Activated naive CD4-positive, alpha-beta T cell treated with anti-CD3 and anti-CD28 coated beads, Interleukin-2, amount 10 ng/mL, durations not matched to agents 7 days and 5 days (primary cell): ENCODE measurements at regions not wholly inside any gene's neighbourhood (a gene's known extent, or its start where the extent isn't known, plus 50 kb on each side); places are given as distances from the start of the nearest gene placed in this dataset.

ENCODE experiments used
- CTCF ChIA-PET: fragments of 350-600 bp; sonication (Branson Sonifier 250); formaldehyde crosslinking; loops from one replicate; lab custom pipeline; 2021; ENCODE audit warnings: antibody characterized with exemption; lab: Charles Lee
- DNase-seq: peaks from one replicate; pipeline ENCODE4 v3.0.0-alpha.2; 2020
- H3K27ac Mint-ChIP-seq: one replicate; pipeline ENCODE4 v1.8.0; 2021; ENCODE audit warnings: mild to moderate bottlenecking, moderate library complexity, mixed read lengths
- H3K27me3 Mint-ChIP-seq: one replicate; pipeline ENCODE4 v1.8.0; 2021; ENCODE audit warnings: mild to moderate bottlenecking, mixed read lengths
- H3K36me3 Mint-ChIP-seq: one replicate; pipeline ENCODE4 v1.8.0; 2021; ENCODE audit warnings: mixed read lengths
- H3K4me1 Mint-ChIP-seq: one replicate; pipeline ENCODE4 v1.8.0; 2021; ENCODE audit warnings: mixed read lengths
- H3K4me3 Mint-ChIP-seq: one replicate; pipeline ENCODE4 v1.8.0; 2021; ENCODE audit warnings: mild to moderate bottlenecking, moderate library complexity, mixed read lengths
- H3K9me3 Mint-ChIP-seq: one replicate; pipeline ENCODE4 v1.8.0; 2021; ENCODE audit warnings: mixed read lengths

GRCh38 chr14:27067961-27068360 is 470.1 kb upstream of the NOVA1 start:
- Mint-ChIP-seq H3K4me1 (no peaks in the 10 kb centered on the region), H3K27me3 (no peaks in the 10 kb centered on the region), H3K27ac (no peak overlapping the region), H3K4me3 (no peak overlapping the region), H3K36me3 (no peaks in the 10 kb centered on the region), H3K9me3 (peaks cover 18% of the 10 kb centered on the region)
- CTCF ChIA-PET: no interaction called here
- DNase-seq: no peak

DNA sequence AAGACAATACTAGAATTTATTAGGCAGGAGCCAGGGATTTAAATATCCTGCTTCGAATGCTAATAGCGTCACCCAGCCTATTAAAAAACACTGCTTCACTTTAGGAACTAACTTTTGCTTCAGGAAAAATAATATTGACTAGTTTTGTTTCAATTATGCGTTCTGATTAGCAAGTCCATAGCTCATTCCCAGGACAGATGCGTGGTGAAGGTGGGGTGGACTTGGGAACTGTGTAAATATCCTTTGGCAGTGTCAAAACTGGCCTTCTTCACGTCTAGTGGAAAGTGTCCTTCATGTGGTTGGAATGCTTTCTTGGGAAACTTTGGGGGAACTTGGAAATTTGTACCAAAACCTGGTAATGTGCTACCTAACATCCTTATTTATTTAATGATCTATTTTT is 474.8 kb upstream of the NOVA1 start:
- H3K4me1 Mint-ChIP-seq: no peaks in the 10 kb centered on the region
- no peak for DNase-seq
- no peak overlapping the region for H3K4me3 Mint-ChIP-seq
- no peak overlapping the region for H3K27ac Mint-ChIP-seq
- H3K27me3 Mint-ChIP-seq: no peaks in the 10 kb centered on the region
- CTCF ChIA-PET: no interaction called here
- peaks cover 13% of the 10 kb centered on the region for H3K9me3 Mint-ChIP-seq
- no peaks in the 10 kb centered on the region for H3K36me3 Mint-ChIP-seq

DNA sequence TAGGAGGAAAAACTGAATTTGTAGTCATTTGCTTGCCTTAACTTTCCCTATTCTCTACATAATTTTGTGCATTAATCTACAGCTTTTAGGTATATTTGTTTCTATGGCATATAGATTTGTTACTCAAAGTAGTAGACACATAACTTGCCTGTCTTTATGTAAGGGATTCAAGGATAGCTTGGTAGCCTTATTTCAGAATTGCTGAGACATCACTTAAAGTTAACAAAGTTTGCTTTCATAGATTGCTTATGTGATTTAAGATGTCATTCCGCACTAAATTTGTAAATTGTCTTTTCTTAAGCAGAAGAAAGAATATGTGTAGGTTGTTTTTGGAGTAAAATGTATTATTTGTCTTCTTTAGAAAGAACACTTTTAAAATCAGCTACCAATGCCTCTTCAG is 477.7 kb upstream of the NOVA1 start:
- Mint-ChIP-seq H3K27me3 (no peaks in the 10 kb centered on the region), H3K4me1 (no peaks in the 10 kb centered on the region), H3K27ac (no peak overlapping the region), H3K36me3 (no peaks in the 10 kb centered on the region), H3K4me3 (no peak overlapping the region), H3K9me3 (peaks cover 16% of the 10 kb centered on the region)
- CTCF ChIA-PET: no interaction called here
- DNase-seq: no peak

- H3K36me3 Mint-ChIP-seq: no peaks in the 10 kb centered on the region
- no peak for DNase-seq
- H3K4me3 Mint-ChIP-seq: no peak overlapping the region
- H3K27ac Mint-ChIP-seq: no peak overlapping the region
- H3K27me3 Mint-ChIP-seq: no peaks in the 10 kb centered on the region
- no peaks in the 10 kb centered on the region for H3K4me1 Mint-ChIP-seq
- CTCF ChIA-PET: no interaction called here
- peaks cover 15% of the 10 kb centered on the region for H3K9me3 Mint-ChIP-seq
Measured at GRCh38 chr14:27077214-27077613, 479.4 kb upstream of the NOVA1 start.

DNA sequence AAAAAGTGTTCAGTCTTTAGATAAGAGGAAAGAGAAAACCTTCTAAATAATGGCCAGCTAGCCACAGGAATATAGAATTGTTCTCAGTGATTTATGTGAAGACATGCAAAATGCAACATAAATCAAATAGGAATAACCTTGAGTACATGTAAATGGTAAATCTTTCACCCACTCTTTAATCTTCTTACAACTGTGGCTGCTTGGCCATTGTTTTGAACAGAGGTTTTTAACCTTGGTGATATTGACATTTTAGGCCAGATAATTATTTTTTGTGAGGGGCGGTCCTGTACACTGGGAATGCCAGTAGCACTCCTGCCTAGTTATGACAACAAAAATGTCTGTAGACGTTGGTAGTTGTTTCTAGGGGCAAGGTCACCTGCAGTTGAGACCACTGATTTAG is 479.9 kb upstream of the NOVA1 start:
- no peak for DNase-seq
- Mint-ChIP-seq H3K36me3 (no peaks in the 10 kb centered on the region), H3K4me1 (no peaks in the 10 kb centered on the region), H3K9me3 (peaks cover 15% of the 10 kb centered on the region), H3K27ac (no peak overlapping the region), H3K4me3 (no peak overlapping the region), H3K27me3 (no peaks in the 10 kb centered on the region)
- CTCF ChIA-PET: no interaction called here

- H3K36me3 Mint-ChIP-seq: no peaks in the 10 kb centered on the region
- H3K4me3 Mint-ChIP-seq: no peak overlapping the region
- DNase-seq: no peak
- no peak overlapping the region for H3K27ac Mint-ChIP-seq
- H3K9me3 Mint-ChIP-seq: peaks cover 18% of the 10 kb centered on the region
- H3K27me3 Mint-ChIP-seq: no peaks in the 10 kb centered on the region
- no peaks in the 10 kb centered on the region for H3K4me1 Mint-ChIP-seq
- CTCF ChIA-PET: no interaction called here
Measured at GRCh38 chr14:27078191-27078590, 480.4 kb upstream of the NOVA1 start.

DNA sequence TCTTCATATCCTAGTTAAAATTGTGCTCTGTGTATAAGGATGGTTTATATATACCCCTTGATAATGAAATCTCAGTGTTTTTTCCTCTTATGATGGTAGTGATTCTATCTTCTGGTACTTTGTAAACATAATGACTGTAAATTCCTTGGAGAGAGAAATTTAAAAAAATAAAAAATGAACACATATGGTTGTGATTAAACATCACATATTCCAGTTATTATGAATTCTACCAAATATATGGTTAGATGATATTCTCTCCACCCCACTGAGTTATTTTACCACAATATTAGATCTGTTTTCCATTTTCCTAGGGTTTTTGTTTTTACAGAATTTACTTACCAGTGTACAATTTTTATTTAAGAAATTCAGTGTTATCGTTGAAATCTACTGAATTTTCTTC is 481.9 kb upstream of the NOVA1 start:
- CTCF ChIA-PET: no interaction called here
- H3K9me3 Mint-ChIP-seq: peaks cover 14% of the 10 kb centered on the region
- no peak for DNase-seq
- no peaks in the 10 kb centered on the region for H3K36me3 Mint-ChIP-seq
- H3K4me3 Mint-ChIP-seq: no peak overlapping the region
- H3K4me1 Mint-ChIP-seq: no peaks in the 10 kb centered on the region
- H3K27me3 Mint-ChIP-seq: no peaks in the 10 kb centered on the region
- no peak overlapping the region for H3K27ac Mint-ChIP-seq

DNA sequence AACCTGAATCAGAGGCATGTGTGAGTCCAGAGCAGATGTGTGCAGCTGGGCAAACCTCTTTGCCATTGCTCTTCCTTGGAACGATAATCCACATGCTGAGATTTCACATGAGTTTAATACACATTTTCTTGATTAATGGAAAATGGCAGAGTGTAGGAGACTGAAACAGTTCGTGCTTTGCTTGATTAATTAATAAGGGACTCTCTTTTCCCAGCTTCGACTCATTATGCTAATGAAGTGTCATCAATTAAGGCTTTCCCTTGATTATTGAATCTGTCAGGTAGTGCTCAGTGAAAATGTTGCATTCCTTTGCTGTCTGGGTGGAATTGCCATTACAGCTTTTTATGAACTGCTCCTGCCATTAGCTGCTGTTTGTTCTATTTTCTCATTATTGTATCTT is 487.7 kb upstream of the NOVA1 start:
- Mint-ChIP-seq H3K4me1 (no peaks in the 10 kb centered on the region), H3K4me3 (no peak overlapping the region), H3K9me3 (peaks cover 3% of the 10 kb centered on the region), H3K27me3 (no peaks in the 10 kb centered on the region), H3K27ac (no peak overlapping the region), H3K36me3 (no peaks in the 10 kb centered on the region)
- CTCF ChIA-PET: no interaction called here
- no peak for DNase-seq

DNA sequence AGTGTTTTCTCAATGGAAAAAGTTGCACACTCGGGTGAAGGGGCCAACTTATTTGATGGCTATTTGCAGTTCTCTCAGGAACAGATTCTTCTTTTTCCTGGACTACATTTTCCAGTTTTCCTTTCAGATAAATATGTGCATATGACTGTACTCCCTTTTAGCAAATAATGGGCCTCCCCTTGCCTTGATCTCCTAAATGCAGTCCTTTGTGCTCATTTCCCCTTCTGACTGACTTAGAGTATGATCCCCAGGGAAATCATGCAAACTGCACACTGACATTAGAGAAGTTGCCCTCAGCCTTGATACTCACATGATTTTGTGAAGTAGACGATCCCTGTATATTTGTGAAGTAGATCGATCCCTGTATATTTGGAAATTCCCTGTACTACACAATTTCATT is 492.9 kb upstream of the NOVA1 start:
- Mint-ChIP-seq H3K27me3 (no peaks in the 10 kb centered on the region), H3K27ac (no peak overlapping the region), H3K9me3 (peaks cover 9% of the 10 kb centered on the region), H3K4me1 (no peaks in the 10 kb centered on the region), H3K4me3 (no peak overlapping the region), H3K36me3 (no peaks in the 10 kb centered on the region)
- CTCF ChIA-PET: no interaction called here
- DNase-seq: no peak

GRCh38 chr14:27091973-27092372 is 494.1 kb upstream of the NOVA1 start:
- Mint-ChIP-seq H3K4me3 (no peak overlapping the region), H3K36me3 (no peaks in the 10 kb centered on the region), H3K9me3 (peaks cover 10% of the 10 kb centered on the region), H3K27ac (no peak overlapping the region), H3K4me1 (no peaks in the 10 kb centered on the region), H3K27me3 (no peaks in the 10 kb centered on the region)
- no peak for DNase-seq
- CTCF ChIA-PET: no interaction called here

- H3K9me3 Mint-ChIP-seq: peaks cover 26% of the 10 kb centered on the region
- H3K27me3 Mint-ChIP-seq: no peaks in the 10 kb centered on the region
- no peak overlapping the region for H3K4me3 Mint-ChIP-seq
- H3K36me3 Mint-ChIP-seq: no peaks in the 10 kb centered on the region
- CTCF ChIA-PET: no interaction called here
- no peak for DNase-seq
- no peak overlapping the region for H3K27ac Mint-ChIP-seq
- H3K4me1 Mint-ChIP-seq: no peaks in the 10 kb centered on the region
Measured at GRCh38 chr14:27096091-27096490, 498.3 kb upstream of the NOVA1 start.

DNA sequence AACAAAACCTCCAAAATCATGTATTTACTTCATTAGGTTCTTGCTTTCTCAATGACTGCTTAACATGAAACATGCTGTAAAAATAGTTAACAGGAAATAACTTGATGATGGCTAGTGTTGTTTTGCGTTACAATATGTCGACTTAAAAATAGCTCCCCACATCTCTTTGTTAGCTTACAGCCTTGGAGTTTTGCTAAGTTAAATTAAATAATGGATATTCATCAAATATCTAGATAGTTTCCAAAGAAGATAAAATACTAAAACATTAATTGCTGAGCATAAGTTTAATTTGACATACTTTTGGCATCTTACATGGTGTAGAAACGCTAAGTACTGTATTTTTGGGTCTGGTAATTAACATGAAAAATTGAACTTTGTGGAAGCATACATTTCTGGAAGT is 500.6 kb upstream of the NOVA1 start:
- Mint-ChIP-seq H3K4me3 (no peak overlapping the region), H3K27ac (no peak overlapping the region), H3K4me1 (no peaks in the 10 kb centered on the region), H3K36me3 (no peaks in the 10 kb centered on the region), H3K27me3 (no peaks in the 10 kb centered on the region), H3K9me3 (peaks cover 25% of the 10 kb centered on the region)
- DNase-seq: no peak
- CTCF ChIA-PET: no interaction called here

DNA sequence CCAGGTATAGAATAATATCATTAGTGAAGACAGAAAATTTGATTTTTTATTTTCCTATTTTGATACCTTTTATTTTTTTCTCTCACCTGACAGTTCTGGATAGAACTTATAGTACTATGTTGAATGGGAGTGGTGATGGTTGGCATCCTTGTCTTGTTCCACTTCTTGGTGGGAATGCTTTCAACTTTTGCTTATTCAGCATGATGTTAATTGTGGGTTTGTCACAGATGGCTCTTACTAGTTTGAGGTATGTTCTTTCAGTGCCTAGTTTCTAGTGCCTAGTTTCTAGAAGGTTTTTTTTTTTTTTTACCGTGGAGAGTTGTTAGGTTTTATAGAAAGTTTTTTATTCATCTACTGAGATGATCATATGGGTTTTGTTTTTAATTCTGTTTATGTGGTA is 516.3 kb upstream of the NOVA1 start:
- peaks cover 20% of the 10 kb centered on the region for H3K9me3 Mint-ChIP-seq
- H3K27me3 Mint-ChIP-seq: no peaks in the 10 kb centered on the region
- H3K4me1 Mint-ChIP-seq: no peaks in the 10 kb centered on the region
- no peak for DNase-seq
- no peak overlapping the region for H3K27ac Mint-ChIP-seq
- H3K4me3 Mint-ChIP-seq: no peak overlapping the region
- no peaks in the 10 kb centered on the region for H3K36me3 Mint-ChIP-seq
- CTCF ChIA-PET: no interaction called here

DNA sequence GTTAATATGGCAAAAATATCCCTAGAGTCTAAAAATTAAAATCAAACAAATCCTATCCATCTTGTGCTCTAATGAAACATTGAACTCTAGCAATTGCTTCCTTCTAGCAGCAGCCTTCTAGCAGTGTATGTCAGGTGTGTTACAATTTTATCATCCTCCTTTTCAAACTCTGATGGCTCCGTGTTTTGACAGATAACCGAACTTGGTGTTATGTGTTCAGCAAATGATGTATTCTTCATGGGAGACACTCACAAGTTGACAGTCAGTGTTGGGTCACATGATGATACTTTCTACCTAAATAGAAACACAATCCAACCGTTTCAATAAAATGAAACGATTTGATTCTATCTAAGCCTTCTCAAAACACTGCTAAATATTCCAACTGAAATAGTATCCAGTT is 525.3 kb upstream of the NOVA1 start:
- DNase-seq: no peak
- no peak overlapping the region for H3K27ac Mint-ChIP-seq
- H3K36me3 Mint-ChIP-seq: no peaks in the 10 kb centered on the region
- CTCF ChIA-PET: no interaction called here
- peaks cover 33% of the 10 kb centered on the region for H3K9me3 Mint-ChIP-seq
- H3K27me3 Mint-ChIP-seq: no peaks in the 10 kb centered on the region
- H3K4me3 Mint-ChIP-seq: no peak overlapping the region
- H3K4me1 Mint-ChIP-seq: no peaks in the 10 kb centered on the region

DNA sequence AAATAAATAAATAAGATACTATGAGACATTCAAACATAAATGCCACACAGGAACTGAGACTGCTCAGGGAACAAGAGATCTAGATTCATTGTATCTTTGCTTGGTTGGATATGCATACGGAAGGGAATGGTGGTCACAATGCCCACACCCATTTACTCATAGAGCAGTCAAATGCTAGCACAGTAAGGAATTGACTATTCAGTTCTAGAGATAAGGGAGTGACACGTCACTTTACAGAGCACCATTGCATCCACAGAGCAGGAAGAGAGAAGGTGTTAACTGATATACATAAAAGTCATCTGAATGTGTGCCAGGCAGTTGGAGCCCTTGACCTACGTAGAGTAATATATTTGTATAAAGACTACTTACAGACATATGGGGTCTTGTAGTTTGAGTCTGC is 530.0 kb upstream of the NOVA1 start:
- H3K4me1 Mint-ChIP-seq: no peaks in the 10 kb centered on the region
- DNase-seq: no peak
- CTCF ChIA-PET: no interaction called here
- H3K27me3 Mint-ChIP-seq: no peaks in the 10 kb centered on the region
- H3K9me3 Mint-ChIP-seq: peaks cover 11% of the 10 kb centered on the region
- no peak overlapping the region for H3K4me3 Mint-ChIP-seq
- no peaks in the 10 kb centered on the region for H3K36me3 Mint-ChIP-seq
- no peak overlapping the region for H3K27ac Mint-ChIP-seq

- Mint-ChIP-seq H3K27ac (no peak overlapping the region), H3K9me3 (peaks cover 13% of the 10 kb centered on the region), H3K27me3 (no peaks in the 10 kb centered on the region), H3K4me3 (no peak overlapping the region), H3K36me3 (no peaks in the 10 kb centered on the region), H3K4me1 (no peaks in the 10 kb centered on the region)
- CTCF ChIA-PET: no interaction called here
- DNase-seq: no peak
Measured at GRCh38 chr14:27134200-27134599, 536.4 kb upstream of the NOVA1 start.
